ENCODE measurements at regions not wholly inside any gene's neighbourhood (a gene's known extent, or its start where the extent isn't known, plus 50 kb on each side); places are given as distances from the start of the nearest gene placed in this dataset.

- TF ChIP-seq POLR2A (IDR thresholded peaks at IDR 0.05), result no peak
- TF ChIP-seq CTCF (IDR thresholded peaks at IDR 0.05), result no peak
- TF ChIP-seq POLR2AphosphoS5 (IDR thresholded peaks at IDR 0.05), result no peak
- no peak for TF ChIP-seq EP300 (IDR thresholded peaks at IDR 0.05; ENCODE audit: low read depth)
These were observed 200.9 kb upstream of the SLIT2 start for GRCh38 chr4:20050768-20051167.

Measured in transverse colon (tissue), 4 donors.